PC-3 (cell line): ENCODE measurements at regions not wholly inside any gene's neighbourhood (a gene's known extent, or its start where the extent isn't known, plus 50 kb on each side); places are given as distances from the start of the nearest gene placed in this dataset.
"Not testable (repeated sequence)": the region's sequence is repeated elsewhere in the genome, so short reads cannot be mapped to it uniquely, and the experiment has no call there.

Experiments
- ATAC-seq: fragments of 200-7000 bp; cut with Tn5 transposase; 2 replicates; pipeline ENCODE4 v1.9.1; 2020; ENCODE audit warnings: mild to moderate bottlenecking, moderate library complexity
- BruUV-seq: library from RNA; stranded (reverse); fragments of 400-500 nt; replicated peaks from 2 replicates; lab custom pipeline; 2021; lab: Mats Ljungman, UMichigan
- CTCF ChIA-PET: fragments of 300-600 bp; sonication (Branson Sonifier 250); formaldehyde crosslinking; loops from one replicate; lab custom pipeline; 2022; ENCODE audit warnings: antibody characterized with exemption; lab: Charles Lee
- POLR2A ChIA-PET: fragments of 300-600 bp; sonication (Branson Sonifier 250); formaldehyde crosslinking; loops from one replicate; lab custom pipeline; 2022; ENCODE audit warnings: antibody characterized with exemption; ENCODE audit not compliant: unreplicated experiment; lab: Charles Lee
- DNase-seq: peaks from one replicate; pipeline ENCODE4 v3.0.0-alpha.2; 2015
- H2AFZ ChIP-seq: fragments of 300-600 bp; sonication (generic); 2 replicates; pipeline ENCODE4 v1.6.0; 2016; ENCODE audit warnings: antibody characterized with exemption, low read length
- H3F3A ChIP-seq: fragments of 300-600 bp; sonication (generic); one replicate; pipeline ENCODE4 v1.6.0; 2017; ENCODE audit warnings: antibody characterized with exemption, low read length, control low read depth, mild to moderate bottlenecking; ENCODE audit not compliant: unreplicated experiment
- H3K27ac ChIP-seq: fragments of 300-600 bp; sonication (generic); 2 replicates; pipeline ENCODE4 v1.5.1; 2016; ENCODE audit warnings: mild to moderate bottlenecking, low read length
- H3K27me3 ChIP-seq: fragments of 300-600 bp; sonication (generic); 2 replicates; pipeline ENCODE4 v1.6.1; 2016; ENCODE audit warnings: low read length, mixed read lengths
- H3K36me3 ChIP-seq: fragments of 300-600 bp; sonication (generic); 2 replicates; pipeline ENCODE4 v1.6.1; 2016; ENCODE audit warnings: low read depth, mixed run types, low read length, mixed read lengths
- H3K4me1 ChIP-seq: fragments of 300-600 bp; sonication (generic); 2 replicates; pipeline ENCODE4 v1.5.1; 2016; ENCODE audit warnings: low read length; ENCODE audit not compliant: insufficient read depth
- H3K4me2 ChIP-seq: fragments of 300-600 bp; sonication (generic); 2 replicates; pipeline ENCODE4 v1.6.0; 2016; ENCODE audit warnings: low read length
- H3K4me3 ChIP-seq: fragments of 300-600 bp; sonication (generic); 2 replicates; pipeline ENCODE4 v1.5.1; 2016; ENCODE audit warnings: mild to moderate bottlenecking, low read length, mixed read lengths
- H3K79me2 ChIP-seq: fragments of 300-600 bp; sonication (generic); 2 replicates; pipeline ENCODE4 v1.6.1; 2017; ENCODE audit warnings: low read length, mixed read lengths
- H3K9ac ChIP-seq: fragments of 300-600 bp; sonication (generic); 2 replicates; pipeline ENCODE4 v1.6.0; 2016; ENCODE audit warnings: mild to moderate bottlenecking, low read length
- H3K9me2 ChIP-seq: fragments of 300-600 bp; sonication (generic); replicated peaks from 2 replicates; pipeline ENCODE4 v1.6.1; 2016; ENCODE audit warnings: mixed run types, low read length, mixed read lengths
- H3K9me3 ChIP-seq: fragments of 300-600 bp; sonication (generic); 2 replicates; pipeline ENCODE4 v1.6.1; 2016; ENCODE audit warnings: low read length, mixed read lengths
- H4K20me1 ChIP-seq: fragments of 300-600 bp; sonication (generic); 2 replicates; pipeline ENCODE4 v1.6.1; 2016; ENCODE audit warnings: low read length, mixed read lengths
- CTCF ChIP-seq: fragments of 300-600 bp; sonication (generic); conservative IDR thresholded peaks from 2 replicates; pipeline ENCODE4 v1.5.1; 2017; ENCODE audit warnings: antibody characterized with exemption, low read depth, mild to moderate bottlenecking, low read length
- EZH2 ChIP-seq: fragments of 300-600 bp; sonication (generic); IDR thresholded peaks from one replicate; pipeline ENCODE4 v1.6.1; 2017; ENCODE audit warnings: antibody characterized with exemption, mild to moderate bottlenecking, low read length; ENCODE audit not compliant: unreplicated experiment
- EZH2phosphoT487 ChIP-seq: fragments of 300-600 bp; sonication (generic); IDR thresholded peaks from 2 replicates; pipeline ENCODE4 v1.6.1; 2018; ENCODE audit warnings: mild to moderate bottlenecking, antibody characterized with exemption, low read length, borderline replicate concordance
- intact Hi-C: fragments of 100-400 bp; cut with micrococcal nuclease; formaldehyde crosslinking; loops from 2 replicates; pipeline ENCODE4 v1.9.0; 2023

- CTCF ChIA-PET: no interaction called here
- H3K4me2 ChIP-seq: no peak overlapping the region
- H3K9ac ChIP-seq: no peak overlapping the region
- no peaks in the 10 kb centered on the region for H3K36me3 ChIP-seq
- peak; percentile 20 for DNase-seq
- no peak overlapping the region for H3K4me3 ChIP-seq
- no peaks in the 10 kb centered on the region for H3K9me2 ChIP-seq
- ATAC-seq: peak; percentile 76
- intact Hi-C loops: loop anchor here (1.0 kb wide), 1 partner anchor 223 kb away; no protein-coding TSS in a partner anchor
- no TSS peak for BruUV-seq
- H4K20me1 ChIP-seq: no peaks in the 10 kb centered on the region
- no peak overlapping the region for H2AFZ ChIP-seq
- no peaks in the 10 kb centered on the region for H3K79me2 ChIP-seq
- POLR2A ChIA-PET: no interaction called here
- no peaks in the 10 kb centered on the region for H3K9me3 ChIP-seq
- H3F3A ChIP-seq: no peaks in the 10 kb centered on the region
- TF ChIP-seq EZH2phosphoT487 (no peak), CTCF (peak; percentile 72), EZH2 (no peak)
- no peak overlapping the region for H3K27ac ChIP-seq
- no peaks in the 10 kb centered on the region for H3K4me1 ChIP-seq
- H3K27me3 ChIP-seq: no peaks in the 10 kb centered on the region
Measured at GRCh38 chr1:73674945-73675561, 522.9 kb downstream of the LRRIQ3 start.

- Histone ChIP-seq H3K27me3 (no peaks in the 10 kb centered on the region), H3F3A (no peaks in the 10 kb centered on the region), H3K9me2 (no peaks in the 10 kb centered on the region), H3K9me3 (no peaks in the 10 kb centered on the region), H3K79me2 (no peaks in the 10 kb centered on the region), H3K4me1 (no peaks in the 10 kb centered on the region), H4K20me1 (no peaks in the 10 kb centered on the region), H3K4me2 (no peak overlapping the region), H3K9ac (no peak overlapping the region), H3K4me3 (no peak overlapping the region), H3K36me3 (no peaks in the 10 kb centered on the region), H2AFZ (no peak overlapping the region), H3K27ac (no peak overlapping the region)
- no peak for TF ChIP-seq EZH2
- TF ChIP-seq CTCF: no peak
- TF ChIP-seq EZH2phosphoT487: no peak
- DNase-seq: no peak
- intact Hi-C loops: no loop called here
- ChIA-PET POLR2A (no interaction called here), CTCF (interaction anchor here (0.6 kb wide), 1 partner anchor 61 kb away, joined by 3 read pairs; no protein-coding TSS in a partner anchor)
- BruUV-seq: no TSS peak
- no peak for ATAC-seq
Measured at GRCh38 chr1:73673971-73674370, 524.0 kb downstream of the LRRIQ3 start.

GRCh38 chr1:73671530-73671929 is 526.4 kb downstream of the LRRIQ3 start:
- TF ChIP-seq CTCF (no peak), EZH2phosphoT487 (no peak), EZH2 (no peak)
- no peaks in the 10 kb centered on the region for H3K79me2 ChIP-seq
- no peaks in the 10 kb centered on the region for H3K27me3 ChIP-seq
- POLR2A ChIA-PET: no interaction called here
- no peak overlapping the region for H3K4me2 ChIP-seq
- no peaks in the 10 kb centered on the region for H3K9me3 ChIP-seq
- H3K9ac ChIP-seq: no peak overlapping the region
- CTCF ChIA-PET: no interaction called here
- H3F3A ChIP-seq: no peaks in the 10 kb centered on the region
- no peaks in the 10 kb centered on the region for H3K4me1 ChIP-seq
- BruUV-seq: no TSS peak
- no peaks in the 10 kb centered on the region for H3K36me3 ChIP-seq
- ATAC-seq (no peak), DNase-seq (no peak)
- no peak overlapping the region for H2AFZ ChIP-seq
- H3K27ac ChIP-seq: no peak overlapping the region
- intact Hi-C loops: no loop called here
- no peak overlapping the region for H3K4me3 ChIP-seq
- no peaks in the 10 kb centered on the region for H4K20me1 ChIP-seq
- H3K9me2 ChIP-seq: no peaks in the 10 kb centered on the region

- POLR2A ChIA-PET, H3F3A ChIP-seq, H3K36me3 ChIP-seq, ATAC-seq, H3K27ac ChIP-seq, H4K20me1 ChIP-seq, H3K9ac ChIP-seq, DNase-seq, H3K9me2 ChIP-seq, H3K9me3 ChIP-seq, H3K4me2 ChIP-seq, H3K27me3 ChIP-seq, H3K79me2 ChIP-seq, H3K4me3 ChIP-seq, CTCF ChIA-PET, H2AFZ ChIP-seq, H3K4me1 ChIP-seq, intact Hi-C loops, BruUV-seq: not testable (repeated sequence)
Measured at GRCh38 chr1:73667959-73668358, 530.0 kb downstream of the LRRIQ3 start.
